ENCODE measurements at regions not wholly inside any gene's neighbourhood (a gene's known extent, or its start where the extent isn't known, plus 50 kb on each side); places are given as distances from the start of the nearest gene placed in this dataset.
"Not testable (repeated sequence)": the region's sequence is repeated elsewhere in the genome, so short reads cannot be mapped to it uniquely, and the experiment has no call there.

GRCh38 chrX:41023098-41023497 lies 62.1 kb upstream of the USP9X start:
- Histone ChIP-seq H3K23ac (ENCODE audit: low read length) (no peak overlapping the region), H3K14ac (ENCODE audit: low read length) (no peak overlapping the region), H3K27ac (ENCODE audit: low read depth, low read length) (no peak overlapping the region), H2BK120ac (ENCODE audit: insufficient read depth, low read length, poor library complexity) (no peak overlapping the region), H3K9me3 (ENCODE audit: insufficient read depth, low read depth, low read length) (no peaks in the 10 kb centered on the region), H4K91ac (ENCODE audit: low read depth, low read length) (no peak overlapping the region), H3K4ac (ENCODE audit: low read depth, low read length) (no peak overlapping the region), H3K79me1 (ENCODE audit: low read length) (no peaks in the 10 kb centered on the region), H3K9ac (ENCODE audit: low read length) (no peak overlapping the region), H3K27me3 (ENCODE audit: insufficient read depth, low read length) (no peaks in the 10 kb centered on the region), H4K8ac (ENCODE audit: low read depth, low read length) (no peak overlapping the region), H2BK12ac (ENCODE audit: low read length) (no peak overlapping the region), H3K4me2 (ENCODE audit: low read length) (no peak overlapping the region), H3K79me2 (ENCODE audit: control insufficient read depth, insufficient read depth, low read length, poor library complexity) (no peaks in the 10 kb centered on the region), H3K36me3 (ENCODE audit: control insufficient read depth in 1 of 2, insufficient read depth in 2 of 2, low read length in 2 of 2) (no peaks in the 10 kb centered on the region), H4K12ac (ENCODE audit: low read depth, low read length) (no peak overlapping the region), H2BK5ac (ENCODE audit: low read depth, low read length, poor library complexity) (no peak overlapping the region), H2AFZ (ENCODE audit: insufficient read depth, low read length, poor library complexity) (no peak overlapping the region), H3K4me3 (ENCODE audit: low read depth, low read length) (no peak overlapping the region), H3K18ac (ENCODE audit: low read length) (no peak overlapping the region), H2AK5ac (ENCODE audit: low read length) (no peak overlapping the region), H3K4me1 (ENCODE audit: control insufficient read depth in 1 of 2, insufficient read depth in 2 of 2, low read length in 2 of 2) (no peaks in the 10 kb centered on the region)
- no peak for DNase-seq
- no CpG with 5 or more reads among the region's 3 CpGs for WGBS (ENCODE audit: extremely low coverage, insufficient coverage, insufficient read length)

GRCh38 chrX:41024335-41024734 lies 60.9 kb upstream of the USP9X start:
- H2BK120ac ChIP-seq (ENCODE audit: insufficient read depth, low read length, poor library complexity); H2AK5ac ChIP-seq (ENCODE audit: low read length); H3K27me3 ChIP-seq (ENCODE audit: insufficient read depth, low read length); H3K18ac ChIP-seq (ENCODE audit: low read length); H4K91ac ChIP-seq (ENCODE audit: low read depth, low read length); H3K9ac ChIP-seq (ENCODE audit: low read length); H3K4ac ChIP-seq (ENCODE audit: low read depth, low read length); H2BK5ac ChIP-seq (ENCODE audit: low read depth, low read length, poor library complexity); H3K4me1 ChIP-seq (ENCODE audit: control insufficient read depth in 1 of 2, insufficient read depth in 2 of 2, low read length in 2 of 2); H3K79me2 ChIP-seq (ENCODE audit: control insufficient read depth, insufficient read depth, low read length, poor library complexity); H3K4me2 ChIP-seq (ENCODE audit: low read length); H3K36me3 ChIP-seq (ENCODE audit: control insufficient read depth in 1 of 2, insufficient read depth in 2 of 2, low read length in 2 of 2); H4K8ac ChIP-seq (ENCODE audit: low read depth, low read length); H3K4me3 ChIP-seq (ENCODE audit: low read depth, low read length); H2AFZ ChIP-seq (ENCODE audit: insufficient read depth, low read length, poor library complexity); H4K12ac ChIP-seq (ENCODE audit: low read depth, low read length); H3K14ac ChIP-seq (ENCODE audit: low read length); H3K79me1 ChIP-seq (ENCODE audit: low read length); DNase-seq; H2BK12ac ChIP-seq (ENCODE audit: low read length); H3K23ac ChIP-seq (ENCODE audit: low read length); H3K9me3 ChIP-seq (ENCODE audit: insufficient read depth, low read depth, low read length); H3K27ac ChIP-seq (ENCODE audit: low read depth, low read length): not testable (repeated sequence)
- no CpG with 5 or more reads among the region's 3 CpGs for WGBS (ENCODE audit: extremely low coverage, insufficient coverage, insufficient read length)

GRCh38 chrX:41024755-41025154 lies 60.5 kb upstream of the USP9X start:
- no CpG with 5 or more reads among the region's 6 CpGs for WGBS (ENCODE audit: extremely low coverage, insufficient coverage, insufficient read length)

GRCh38 chrX:41025926-41026701 lies 59.1 kb upstream of the USP9X start:
- Histone ChIP-seq H2BK120ac (ENCODE audit: insufficient read depth, low read length, poor library complexity) (no peak overlapping the region), H3K4me3 (ENCODE audit: low read depth, low read length) (no peak overlapping the region), H2AFZ (ENCODE audit: insufficient read depth, low read length, poor library complexity) (no peak overlapping the region), H3K9ac (ENCODE audit: low read length) (no peak overlapping the region), H3K23ac (ENCODE audit: low read length) (no peak overlapping the region), H4K91ac (ENCODE audit: low read depth, low read length) (no peak overlapping the region), H2BK12ac (ENCODE audit: low read length) (no peak overlapping the region), H3K27me3 (ENCODE audit: insufficient read depth, low read length) (no peaks in the 10 kb centered on the region), H3K79me2 (ENCODE audit: control insufficient read depth, insufficient read depth, low read length, poor library complexity) (no peaks in the 10 kb centered on the region), H3K4ac (ENCODE audit: low read depth, low read length) (no peak overlapping the region), H4K8ac (ENCODE audit: low read depth, low read length) (no peak overlapping the region), H4K12ac (ENCODE audit: low read depth, low read length) (no peak overlapping the region), H3K79me1 (ENCODE audit: low read length) (no peaks in the 10 kb centered on the region), H3K9me3 (ENCODE audit: insufficient read depth, low read depth, low read length) (no peaks in the 10 kb centered on the region), H3K36me3 (ENCODE audit: control insufficient read depth in 1 of 2, insufficient read depth in 2 of 2, low read length in 2 of 2) (no peaks in the 10 kb centered on the region), H3K4me1 (ENCODE audit: control insufficient read depth in 1 of 2, insufficient read depth in 2 of 2, low read length in 2 of 2) (no peaks in the 10 kb centered on the region), H2AK5ac (ENCODE audit: low read length) (no peak overlapping the region), H2BK5ac (ENCODE audit: low read depth, low read length, poor library complexity) (no peak overlapping the region), H3K4me2 (ENCODE audit: low read length) (no peak overlapping the region), H3K27ac (ENCODE audit: low read depth, low read length) (no peak overlapping the region), H3K18ac (ENCODE audit: low read length) (no peak overlapping the region), H3K14ac (ENCODE audit: low read length) (no peak overlapping the region)
- WGBS (ENCODE audit: extremely low coverage, insufficient coverage, insufficient read length), result no CpG with 5 or more reads among the region's 13 CpGs
- DNase-seq, result no peak

More at GRCh38 chrX:41024755-41025154, 60.5 kb upstream of the USP9X start:
- Histone ChIP-seq H3K23ac (ENCODE audit: low read length) (no peak overlapping the region), H3K4me1 (ENCODE audit: control insufficient read depth in 1 of 2, insufficient read depth in 2 of 2, low read length in 2 of 2) (no peaks in the 10 kb centered on the region), H2AFZ (ENCODE audit: insufficient read depth, low read length, poor library complexity) (no peak overlapping the region), H2AK5ac (ENCODE audit: low read length) (no peak overlapping the region), H2BK5ac (ENCODE audit: low read depth, low read length, poor library complexity) (no peak overlapping the region), H4K91ac (ENCODE audit: low read depth, low read length) (no peak overlapping the region), H3K79me1 (ENCODE audit: low read length) (no peaks in the 10 kb centered on the region), H3K79me2 (ENCODE audit: control insufficient read depth, insufficient read depth, low read length, poor library complexity) (no peaks in the 10 kb centered on the region), H3K4ac (ENCODE audit: low read depth, low read length) (no peak overlapping the region), H3K9me3 (ENCODE audit: insufficient read depth, low read depth, low read length) (no peaks in the 10 kb centered on the region), H2BK12ac (ENCODE audit: low read length) (no peak overlapping the region), H3K9ac (ENCODE audit: low read length) (no peak overlapping the region), H3K36me3 (ENCODE audit: control insufficient read depth in 1 of 2, insufficient read depth in 2 of 2, low read length in 2 of 2) (no peaks in the 10 kb centered on the region), H4K8ac (ENCODE audit: low read depth, low read length) (no peak overlapping the region), H3K27ac (ENCODE audit: low read depth, low read length) (no peak overlapping the region), H3K14ac (ENCODE audit: low read length) (no peak overlapping the region), H3K4me3 (ENCODE audit: low read depth, low read length) (no peak overlapping the region), H3K18ac (ENCODE audit: low read length) (no peak overlapping the region), H3K27me3 (ENCODE audit: insufficient read depth, low read length) (no peaks in the 10 kb centered on the region), H2BK120ac (ENCODE audit: insufficient read depth, low read length, poor library complexity) (no peak overlapping the region), H4K12ac (ENCODE audit: low read depth, low read length) (no peak overlapping the region), H3K4me2 (ENCODE audit: low read length) (no peak overlapping the region)
- DNase-seq, result no peak

Data from trophoblast cell (in vitro differentiated cells and primary cell).